ENCODE measurements at regions not wholly inside any gene's neighbourhood (a gene's known extent, or its start where the extent isn't known, plus 50 kb on each side); places are given as distances from the start of the nearest gene placed in this dataset.

GRCh38 chr21:26293141-26293946 is 122.8 kb upstream of the APP start:
- no peak overlapping the region for H3K4me3 ChIP-seq
- TF ChIP-seq POLR2AphosphoS5 (IDR thresholded peaks at IDR 0.05) (no peak), CTCF (IDR thresholded peaks at IDR 0.05) (no peak), POLR2A (IDR thresholded peaks at IDR 0.05) (no peak), EP300 (IDR thresholded peaks at IDR 0.05) (no peak)
- H3K4me1 ChIP-seq, result no peaks in the 10 kb centered on the region
- 43 to 45% methylated on average over 3 of the region's 3 CpGs for WGBS, 2 donors
- H3K27me3 ChIP-seq, result no peaks in the 10 kb centered on the region
- peaks cover 0 to 14% (median 9%) of the 10 kb centered on the region in 4 donors for H3K9me3 ChIP-seq
- H3K36me3 ChIP-seq, result no peaks in the 10 kb centered on the region
- DNase-seq (no peak), ATAC-seq (ENCODE audit: low FRiP score in 2 of 2) (no peak)
- no peak overlapping the region for H3K27ac ChIP-seq

DNA sequence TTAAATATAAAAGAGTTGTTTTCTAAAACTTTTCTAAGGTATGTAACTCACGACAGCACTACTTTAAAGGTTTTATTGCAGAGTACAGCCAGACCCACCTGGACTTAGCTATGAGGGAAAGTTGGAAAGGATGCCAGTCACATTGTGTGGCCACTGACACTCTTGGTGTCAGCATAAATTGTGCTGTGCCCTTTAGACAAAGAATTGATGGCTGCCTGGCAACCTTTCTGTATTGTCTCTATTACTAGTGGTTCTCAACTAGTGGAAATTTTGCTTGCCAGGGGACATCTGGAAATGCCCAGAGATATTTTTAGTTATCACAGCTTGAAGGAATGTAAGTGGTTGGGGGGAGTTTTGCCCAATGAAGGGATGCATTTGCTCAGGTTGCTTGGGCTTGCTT is 117.5 kb upstream of the APP start:
- no peak overlapping the region for H3K4me3 ChIP-seq
- WGBS, 2 donors, result 77 to 100% methylated on average over 1 of the region's 1 CpG
- H3K27me3 ChIP-seq, result no peaks in the 10 kb centered on the region
- DNase-seq, result no peak
- no peaks in the 10 kb centered on the region for H3K4me1 ChIP-seq
- TF ChIP-seq CTCF (IDR thresholded peaks at IDR 0.05), result no peak
- TF ChIP-seq POLR2AphosphoS5 (IDR thresholded peaks at IDR 0.05), result no peak
- TF ChIP-seq POLR2A (IDR thresholded peaks at IDR 0.05), result no peak
- no peak for TF ChIP-seq EP300 (IDR thresholded peaks at IDR 0.05)
- no peaks in the 10 kb centered on the region for H3K36me3 ChIP-seq
- ATAC-seq (ENCODE audit: low FRiP score in 2 of 2), result no peak
- no peaks in the 10 kb centered on the region for H3K9me3 ChIP-seq
- H3K27ac ChIP-seq, result no peak overlapping the region

DNA sequence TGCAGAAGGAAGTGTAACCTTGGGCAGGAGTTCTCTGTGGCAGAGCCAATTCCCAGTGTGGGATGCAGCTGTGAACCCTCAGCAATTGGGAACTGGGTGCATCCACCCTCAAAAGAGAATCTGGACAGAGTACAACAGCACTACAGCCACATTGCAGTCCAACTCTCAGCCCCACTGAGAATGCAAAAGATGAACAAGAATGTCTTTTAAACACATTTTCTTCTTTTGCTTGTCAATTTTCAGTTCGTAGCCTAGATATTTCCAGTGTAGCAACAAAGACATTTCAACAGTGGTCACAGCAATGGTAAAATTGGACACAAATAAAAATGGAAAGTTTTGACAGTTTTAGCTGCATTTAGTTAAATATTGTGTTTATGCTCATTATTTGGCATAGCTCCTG is 114.0 kb upstream of the APP start:
- WGBS, 2 donors, result 79 to 88% methylated on average over 1 of the region's 1 CpG
- Histone ChIP-seq H3K27me3 (no peaks in the 10 kb centered on the region), H3K27ac (no peak overlapping the region), H3K4me3 (no peak overlapping the region), H3K9me3 (no peaks in the 10 kb centered on the region), H3K4me1 (no peaks in the 10 kb centered on the region), H3K36me3 (no peaks in the 10 kb centered on the region)
- ATAC-seq (ENCODE audit: low FRiP score in 2 of 2) (no peak), DNase-seq (no peak)
- TF ChIP-seq EP300 (IDR thresholded peaks at IDR 0.05) (no peak), CTCF (IDR thresholded peaks at IDR 0.05) (no peak), POLR2AphosphoS5 (IDR thresholded peaks at IDR 0.05) (no peak), POLR2A (IDR thresholded peaks at IDR 0.05) (no peak)

GRCh38 chr21:26282058-26282457 is 111.5 kb upstream of the APP start:
- no peak overlapping the region for H3K4me3 ChIP-seq
- no peaks in the 10 kb centered on the region for H3K27me3 ChIP-seq
- H3K36me3 ChIP-seq, result no peaks in the 10 kb centered on the region
- no peaks in the 10 kb centered on the region for H3K9me3 ChIP-seq
- 45 to 51% methylated on average over 4 of the region's 4 CpGs for WGBS, 2 donors
- no peak for ATAC-seq (ENCODE audit: low FRiP score in 2 of 2)
- no peaks in the 10 kb centered on the region for H3K4me1 ChIP-seq
- no peak for DNase-seq
- TF ChIP-seq POLR2AphosphoS5 (IDR thresholded peaks at IDR 0.05) (no peak), CTCF (IDR thresholded peaks at IDR 0.05) (no peak), EP300 (IDR thresholded peaks at IDR 0.05) (no peak), POLR2A (IDR thresholded peaks at IDR 0.05) (no peak)
- H3K27ac ChIP-seq, result no peak overlapping the region

- H3K4me3 ChIP-seq, result no peak overlapping the region
- DNase-seq (no peak), ATAC-seq (ENCODE audit: low FRiP score in 2 of 2) (no peak)
- H3K9me3 ChIP-seq, result no peaks in the 10 kb centered on the region
- 65 to 74% methylated on average over 2 of the region's 2 CpGs for WGBS, 2 donors
- H3K27ac ChIP-seq, result no peak overlapping the region
- H3K4me1 ChIP-seq, result no peaks in the 10 kb centered on the region
- no peaks in the 10 kb centered on the region for H3K36me3 ChIP-seq
- no peaks in the 10 kb centered on the region for H3K27me3 ChIP-seq
- TF ChIP-seq POLR2AphosphoS5 (IDR thresholded peaks at IDR 0.05) (no peak), POLR2A (IDR thresholded peaks at IDR 0.05) (no peak), CTCF (IDR thresholded peaks at IDR 0.05) (no peak), EP300 (IDR thresholded peaks at IDR 0.05) (no peak)
Measured at GRCh38 chr21:26281506-26281905, 110.9 kb upstream of the APP start.
